H1 (cell line): ENCODE measurements at regions not wholly inside any gene's neighbourhood (a gene's known extent, or its start where the extent isn't known, plus 50 kb on each side); places are given as distances from the start of the nearest gene placed in this dataset.

ENCODE experiments used
- RXRA ChIP-seq: IDR thresholded peaks from 2 replicates; pipeline ENCODE4 v1.6.1; 2011; ENCODE audit warnings: low read depth, mild to moderate bottlenecking, low read length, moderate library complexity; ENCODE audit not compliant: insufficient read depth
- SP2 ChIP-seq: IDR thresholded peaks from 2 replicates; pipeline ENCODE4 v1.6.1; 2012; ENCODE audit warnings: mild to moderate bottlenecking, low read length, inconsistent platforms

GRCh38 chr3:188007897-188008296, 146.1 kb upstream of the LPP start (continued):
- TF ChIP-seq SP2 (no peak), RXRA (no peak)
